ENCODE measurements at regions not wholly inside any gene's neighbourhood (a gene's known extent, or its start where the extent isn't known, plus 50 kb on each side); places are given as distances from the start of the nearest gene placed in this dataset.

DNA sequence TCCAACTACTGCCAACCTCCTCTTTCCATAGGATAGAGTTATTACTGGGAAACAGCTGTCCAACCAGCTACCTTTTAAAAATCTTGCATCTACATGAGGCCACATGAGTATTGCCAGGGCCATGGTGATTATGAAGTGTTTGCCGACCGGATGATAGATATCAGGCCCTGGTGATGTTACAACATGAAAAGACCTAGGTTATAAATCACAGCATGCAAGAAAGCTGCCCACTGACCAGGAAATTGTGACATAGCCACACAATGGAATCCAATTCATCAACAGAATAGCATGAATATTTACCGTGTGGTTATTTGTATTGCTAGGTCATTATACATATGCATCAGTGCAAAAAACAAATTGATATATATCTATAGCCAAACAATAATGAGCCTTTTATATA is 517.0 kb downstream of the INHBA start:
- no peaks in the 10 kb centered on the region for H3K4me1 ChIP-seq
- H3K9me3 ChIP-seq: no peaks in the 10 kb centered on the region
- WGBS: 55% methylated on average over 3 of the region's 3 CpGs
- H3K27me3 ChIP-seq: no peaks in the 10 kb centered on the region
- H3K4me3 ChIP-seq: no peak overlapping the region
- DNase-seq (ENCODE audit: low spot score in 2 of 2): no peak
- no peak for TF ChIP-seq POLR2A (IDR thresholded peaks at IDR 0.05)
- no peak for TF ChIP-seq POLR2AphosphoS5 (IDR thresholded peaks at IDR 0.05)
- TF ChIP-seq EP300 (IDR thresholded peaks at IDR 0.05): no peak
- TF ChIP-seq, protein P1, sequence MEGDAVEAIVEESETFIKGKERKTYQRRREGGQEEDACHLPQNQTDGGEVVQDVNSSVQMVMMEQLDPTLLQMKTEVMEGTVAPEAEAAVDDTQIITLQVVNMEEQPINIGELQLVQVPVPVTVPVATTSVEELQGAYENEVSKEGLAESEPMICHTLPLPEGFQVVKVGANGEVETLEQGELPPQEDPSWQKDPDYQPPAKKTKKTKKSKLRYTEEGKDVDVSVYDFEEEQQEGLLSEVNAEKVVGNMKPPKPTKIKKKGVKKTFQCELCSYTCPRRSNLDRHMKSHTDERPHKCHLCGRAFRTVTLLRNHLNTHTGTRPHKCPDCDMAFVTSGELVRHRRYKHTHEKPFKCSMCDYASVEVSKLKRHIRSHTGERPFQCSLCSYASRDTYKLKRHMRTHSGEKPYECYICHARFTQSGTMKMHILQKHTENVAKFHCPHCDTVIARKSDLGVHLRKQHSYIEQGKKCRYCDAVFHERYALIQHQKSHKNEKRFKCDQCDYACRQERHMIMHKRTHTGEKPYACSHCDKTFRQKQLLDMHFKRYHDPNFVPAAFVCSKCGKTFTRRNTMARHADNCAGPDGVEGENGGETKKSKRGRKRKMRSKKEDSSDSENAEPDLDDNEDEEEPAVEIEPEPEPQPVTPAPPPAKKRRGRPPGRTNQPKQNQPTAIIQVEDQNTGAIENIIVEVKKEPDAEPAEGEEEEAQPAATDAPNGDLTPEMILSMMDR (IDR thresholded peaks at IDR 0.05): no peak
- H3K36me3 ChIP-seq: no peaks in the 10 kb centered on the region
- H3K27ac ChIP-seq: no peak overlapping the region

DNA sequence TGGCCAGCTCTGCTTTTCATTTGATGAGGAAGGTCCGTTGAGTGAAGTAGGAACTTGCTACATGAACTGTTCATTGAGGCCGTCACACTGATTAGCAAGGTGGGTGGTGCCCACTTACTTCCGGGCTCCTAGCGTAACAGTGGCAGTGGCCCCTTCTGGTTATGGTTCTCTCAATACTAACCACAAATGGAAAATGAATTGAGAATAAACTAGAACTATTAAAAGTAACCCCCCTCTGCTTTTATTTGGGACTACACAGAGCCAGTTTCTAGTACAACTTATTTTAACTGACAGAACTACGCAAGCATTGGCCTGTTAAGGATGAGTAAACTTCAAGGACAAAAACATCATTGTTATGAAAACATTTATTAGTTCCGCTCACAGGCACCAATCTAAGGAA is 519.1 kb downstream of the INHBA start:
- 86% methylated on average over 6 of the region's 6 CpGs for WGBS
- H3K27ac ChIP-seq: no peak overlapping the region
- H3K36me3 ChIP-seq: no peaks in the 10 kb centered on the region
- no peaks in the 10 kb centered on the region for H3K27me3 ChIP-seq
- no peaks in the 10 kb centered on the region for H3K9me3 ChIP-seq
- TF ChIP-seq POLR2AphosphoS5 (IDR thresholded peaks at IDR 0.05): no peak
- TF ChIP-seq, protein P1 (IDR thresholded peaks at IDR 0.05): no peak
- no peak for TF ChIP-seq EP300 (IDR thresholded peaks at IDR 0.05)
- no peak for TF ChIP-seq POLR2A (IDR thresholded peaks at IDR 0.05)
- H3K4me1 ChIP-seq: no peaks in the 10 kb centered on the region
- no peak for DNase-seq (ENCODE audit: low spot score in 2 of 2)
- no peak overlapping the region for H3K4me3 ChIP-seq

DNA sequence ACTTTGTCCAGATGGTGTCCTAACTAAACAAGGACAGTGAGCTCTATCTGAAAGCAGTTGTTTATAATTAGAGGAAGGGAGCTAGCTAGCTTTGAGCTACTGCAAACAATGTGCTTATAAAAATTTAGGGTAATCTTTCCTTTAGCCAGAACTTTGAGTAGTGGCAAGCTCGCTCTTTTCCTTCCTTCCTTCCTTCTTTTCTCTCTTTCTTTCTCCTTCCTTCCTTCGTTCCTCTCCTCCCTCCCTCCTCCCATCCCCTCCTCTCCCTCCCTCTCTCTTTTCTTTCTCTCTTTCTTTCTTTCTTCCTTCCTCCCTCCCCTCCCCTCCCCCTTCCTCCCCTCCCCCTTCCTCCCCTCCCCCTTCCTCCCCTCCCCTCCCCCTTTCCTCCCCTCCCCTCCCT is 520.1 kb downstream of the INHBA start:
- WGBS: 91% methylated on average over 2 of the region's 2 CpGs

DNA sequence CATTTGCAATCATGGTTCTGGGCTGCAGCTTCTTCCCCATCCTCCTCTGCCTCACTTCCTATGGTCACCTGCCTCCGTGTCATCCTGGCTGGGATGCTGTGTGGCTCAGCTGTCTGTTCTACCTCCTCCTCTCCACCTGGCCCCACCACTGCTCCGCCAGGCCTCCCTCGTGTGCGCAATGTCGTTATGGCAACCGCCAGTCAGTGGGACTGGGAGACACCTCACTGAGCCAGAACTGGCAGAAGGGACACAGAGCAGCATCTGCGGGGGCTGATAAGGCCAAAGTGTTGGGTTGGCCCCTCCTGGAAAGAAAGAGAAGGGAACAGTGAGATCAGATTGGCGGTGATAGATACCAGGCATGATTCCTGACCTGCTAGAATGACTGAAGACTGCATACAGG is 527.5 kb downstream of the INHBA start:
- WGBS: 94% methylated on average over 8 of the region's 8 CpGs
- no peaks in the 10 kb centered on the region for H3K4me1 ChIP-seq
- H3K27ac ChIP-seq: no peak overlapping the region
- no peak for DNase-seq (ENCODE audit: low spot score in 2 of 2)
- H3K27me3 ChIP-seq: no peaks in the 10 kb centered on the region
- H3K36me3 ChIP-seq: no peaks in the 10 kb centered on the region
- H3K9me3 ChIP-seq: no peaks in the 10 kb centered on the region
- no peak for TF ChIP-seq EP300 (IDR thresholded peaks at IDR 0.05)
- no peak for TF ChIP-seq POLR2A (IDR thresholded peaks at IDR 0.05)
- no peak for TF ChIP-seq POLR2AphosphoS5 (IDR thresholded peaks at IDR 0.05)
- TF ChIP-seq, protein P1 (IDR thresholded peaks at IDR 0.05): no peak
- H3K4me3 ChIP-seq: no peak overlapping the region

More for the DNA sequence above, 520.1 kb downstream of the INHBA start:
- no peak overlapping the region for H3K4me3 ChIP-seq
- DNase-seq (ENCODE audit: low spot score in 2 of 2): no peak
- no peak overlapping the region for H3K27ac ChIP-seq
- no peaks in the 10 kb centered on the region for H3K36me3 ChIP-seq
- TF ChIP-seq POLR2AphosphoS5 (IDR thresholded peaks at IDR 0.05) (no peak), EP300 (IDR thresholded peaks at IDR 0.05) (no peak), POLR2A (IDR thresholded peaks at IDR 0.05) (no peak)
- TF ChIP-seq, protein P1 (IDR thresholded peaks at IDR 0.05): no peak
- no peaks in the 10 kb centered on the region for H3K9me3 ChIP-seq
- no peaks in the 10 kb centered on the region for H3K27me3 ChIP-seq
- no peaks in the 10 kb centered on the region for H3K4me1 ChIP-seq

DNA sequence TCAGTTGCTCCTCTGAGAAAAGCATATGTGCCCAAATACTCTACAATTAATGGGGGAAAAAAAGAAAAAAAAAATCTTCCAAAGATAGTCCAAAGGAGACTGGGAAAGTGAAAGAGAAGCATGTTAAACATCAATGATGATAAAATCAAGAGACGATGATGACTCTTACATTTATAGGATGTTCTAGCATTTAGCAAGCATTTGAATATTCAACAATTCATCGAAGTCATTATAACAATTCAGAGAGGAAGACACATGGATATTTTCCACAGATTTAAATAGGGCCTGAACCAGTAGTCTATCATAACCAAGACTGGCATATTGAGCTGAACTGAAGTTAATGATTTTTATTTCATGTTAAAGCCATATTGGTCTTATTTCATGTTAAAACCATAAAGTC is 528.4 kb downstream of the INHBA start:
- TF ChIP-seq POLR2AphosphoS5 (IDR thresholded peaks at IDR 0.05) (no peak), POLR2A (IDR thresholded peaks at IDR 0.05) (no peak), EP300 (IDR thresholded peaks at IDR 0.05) (no peak)
- TF ChIP-seq, protein P1 (IDR thresholded peaks at IDR 0.05): no peak
- no peaks in the 10 kb centered on the region for H3K4me1 ChIP-seq
- H3K27ac ChIP-seq: no peak overlapping the region
- no peaks in the 10 kb centered on the region for H3K9me3 ChIP-seq
- H3K4me3 ChIP-seq: no peak overlapping the region
- 80% methylated on average over 2 of the region's 2 CpGs for WGBS
- no peak for DNase-seq (ENCODE audit: low spot score in 2 of 2)
- no peaks in the 10 kb centered on the region for H3K27me3 ChIP-seq
- no peaks in the 10 kb centered on the region for H3K36me3 ChIP-seq

All from suprapubic skin (tissue), 4 donors.